RWPE1 (cell line): ENCODE measurements at regions not wholly inside any gene's neighbourhood (a gene's known extent, or its start where the extent isn't known, plus 50 kb on each side); places are given as distances from the start of the nearest gene placed in this dataset.

Experiments used
- CTCF ChIA-PET: fragments of 350-600 bp; sonication (Branson Sonifier 250); formaldehyde crosslinking; extraction: SDS; loops from one replicate; lab custom pipeline; 2021; lab: Yijun Ruan, JAX
- POLR2A ChIA-PET: fragments of 400-600 bp; formaldehyde crosslinking; extraction: SDS; loops from one replicate; lab custom pipeline; 2020; ENCODE audit warnings: antibody characterized with exemption; ENCODE audit not compliant: low non-redundant PET; lab: Yijun Ruan, JAX
- DNase-seq: peaks from one replicate; pipeline ENCODE4 v3.0.0; 2012; ENCODE audit warnings: low spot score
- H3K27ac ChIP-seq: fragments of 450-650 bp; 2 replicates; pipeline ENCODE4 v1.5.1; 2017
- TF ChIP-seq, protein P1 (sequence below): fragments of 450-650 bp; conservative IDR thresholded peaks from 2 replicates; pipeline ENCODE4 v1.5.1; 2017; ENCODE audit warnings: low read depth, mild to moderate bottlenecking

DNA sequence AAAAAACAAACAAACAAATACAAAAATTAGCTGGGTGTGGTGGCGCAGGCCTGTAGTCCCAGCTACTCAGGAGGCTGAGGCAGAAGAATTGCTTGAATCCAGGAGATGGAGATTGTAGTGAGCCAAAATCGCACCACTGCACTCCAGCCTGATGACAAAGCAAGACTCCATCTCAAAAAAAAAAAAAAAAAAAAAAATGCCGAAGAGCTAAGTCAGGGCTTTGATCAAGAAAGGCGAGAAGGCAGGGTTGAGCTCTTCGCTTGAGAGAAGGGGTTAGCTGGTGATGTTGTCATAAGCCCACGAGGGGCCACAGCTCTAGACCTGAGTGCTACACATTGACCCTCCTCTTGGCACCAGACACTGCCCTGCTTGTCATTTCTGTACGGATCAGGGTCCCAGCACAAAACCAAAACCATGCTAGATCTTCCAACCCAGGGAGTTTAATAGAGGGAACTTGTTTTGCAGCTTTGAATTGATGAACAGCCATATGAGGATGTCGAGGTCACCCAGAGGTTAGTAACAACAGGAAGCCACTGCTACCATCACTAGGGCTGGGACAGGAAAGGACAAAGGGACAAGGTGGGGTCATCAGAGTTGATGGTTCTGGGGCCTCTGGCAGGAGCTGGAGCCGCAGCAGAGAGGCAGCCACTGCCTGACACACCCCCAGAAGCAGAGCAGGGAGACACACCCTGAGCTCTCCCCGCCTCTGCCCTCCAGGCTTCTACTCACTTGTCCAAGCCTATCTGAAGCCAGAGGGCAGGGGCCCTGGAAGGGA lies 122.7 kb downstream of the SNX5 start:
- no peak for DNase-seq
- no peak overlapping the region for H3K27ac ChIP-seq
- ChIA-PET POLR2A (no interaction called here), CTCF (no interaction called here)
- TF ChIP-seq, protein P1, sequence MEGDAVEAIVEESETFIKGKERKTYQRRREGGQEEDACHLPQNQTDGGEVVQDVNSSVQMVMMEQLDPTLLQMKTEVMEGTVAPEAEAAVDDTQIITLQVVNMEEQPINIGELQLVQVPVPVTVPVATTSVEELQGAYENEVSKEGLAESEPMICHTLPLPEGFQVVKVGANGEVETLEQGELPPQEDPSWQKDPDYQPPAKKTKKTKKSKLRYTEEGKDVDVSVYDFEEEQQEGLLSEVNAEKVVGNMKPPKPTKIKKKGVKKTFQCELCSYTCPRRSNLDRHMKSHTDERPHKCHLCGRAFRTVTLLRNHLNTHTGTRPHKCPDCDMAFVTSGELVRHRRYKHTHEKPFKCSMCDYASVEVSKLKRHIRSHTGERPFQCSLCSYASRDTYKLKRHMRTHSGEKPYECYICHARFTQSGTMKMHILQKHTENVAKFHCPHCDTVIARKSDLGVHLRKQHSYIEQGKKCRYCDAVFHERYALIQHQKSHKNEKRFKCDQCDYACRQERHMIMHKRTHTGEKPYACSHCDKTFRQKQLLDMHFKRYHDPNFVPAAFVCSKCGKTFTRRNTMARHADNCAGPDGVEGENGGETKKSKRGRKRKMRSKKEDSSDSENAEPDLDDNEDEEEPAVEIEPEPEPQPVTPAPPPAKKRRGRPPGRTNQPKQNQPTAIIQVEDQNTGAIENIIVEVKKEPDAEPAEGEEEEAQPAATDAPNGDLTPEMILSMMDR, result no peak

DNA sequence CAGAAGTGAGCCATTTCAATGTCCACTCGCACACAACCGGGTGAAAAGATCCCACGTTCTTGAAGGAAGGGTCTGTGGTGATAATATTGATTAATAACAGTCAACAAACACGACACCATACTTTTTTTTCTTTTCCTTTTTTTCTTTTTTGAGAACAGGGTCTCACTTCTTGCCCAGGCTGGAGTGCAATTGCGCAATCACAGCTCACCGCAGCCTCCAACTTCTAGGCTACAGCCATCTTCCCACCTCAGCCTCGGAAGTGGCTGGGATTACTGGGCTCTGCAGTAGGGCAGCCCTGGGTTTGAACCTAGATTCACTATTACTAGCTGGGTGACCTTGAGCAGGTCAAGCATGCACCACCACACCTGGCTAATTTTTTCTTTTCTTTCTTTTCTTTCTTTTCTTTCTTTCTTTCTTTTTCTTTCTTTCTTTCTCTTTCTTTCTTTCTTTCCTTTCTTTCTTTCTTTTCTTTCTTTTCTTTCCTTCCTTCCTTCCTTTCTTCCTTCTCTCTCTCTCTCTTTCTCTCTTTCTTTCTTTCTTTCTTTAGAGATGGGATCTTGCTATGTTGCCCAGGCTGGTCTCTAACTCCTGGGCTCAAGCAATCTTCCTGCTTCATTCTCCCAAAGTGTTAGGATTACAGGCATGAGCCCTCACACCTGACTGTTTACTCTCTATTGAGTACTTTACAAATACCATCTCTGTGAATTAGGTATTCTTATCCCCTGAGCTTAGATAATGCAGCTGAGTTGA lies 123.9 kb downstream of the SNX5 start:
- TF ChIP-seq, protein P1, result no peak
- POLR2A ChIA-PET, result no interaction called here

DNA sequence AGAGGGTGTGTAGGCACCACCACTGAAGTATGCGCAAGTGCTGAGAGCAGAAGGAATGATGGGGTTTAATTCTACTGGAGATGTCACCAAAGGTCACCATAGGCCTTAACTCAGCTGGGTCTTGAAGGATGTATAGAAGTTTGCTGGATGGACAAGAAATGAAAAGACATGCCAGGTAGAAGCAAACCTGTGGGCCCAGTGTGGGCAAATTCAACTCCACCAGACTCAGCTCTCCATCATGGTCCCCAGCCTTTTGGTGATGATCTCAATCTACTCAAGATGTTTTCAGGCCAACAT lies 124.5 kb downstream of the SNX5 start:
- CTCF ChIA-PET, result interaction anchor here (0.7 kb wide), 1 partner anchor 164 kb away, joined by 3 read pairs; no protein-coding TSS in a partner anchor
- peak overlapping the region; percentile 89 for H3K27ac ChIP-seq
- no peak for DNase-seq
- TF ChIP-seq, protein P1, result no peak
- POLR2A ChIA-PET, result no interaction called here

More for the DNA sequence above, 123.9 kb downstream of the SNX5 start:
- no peak overlapping the region for H3K27ac ChIP-seq
- no peak for DNase-seq
- CTCF ChIA-PET, result no interaction called here

DNA sequence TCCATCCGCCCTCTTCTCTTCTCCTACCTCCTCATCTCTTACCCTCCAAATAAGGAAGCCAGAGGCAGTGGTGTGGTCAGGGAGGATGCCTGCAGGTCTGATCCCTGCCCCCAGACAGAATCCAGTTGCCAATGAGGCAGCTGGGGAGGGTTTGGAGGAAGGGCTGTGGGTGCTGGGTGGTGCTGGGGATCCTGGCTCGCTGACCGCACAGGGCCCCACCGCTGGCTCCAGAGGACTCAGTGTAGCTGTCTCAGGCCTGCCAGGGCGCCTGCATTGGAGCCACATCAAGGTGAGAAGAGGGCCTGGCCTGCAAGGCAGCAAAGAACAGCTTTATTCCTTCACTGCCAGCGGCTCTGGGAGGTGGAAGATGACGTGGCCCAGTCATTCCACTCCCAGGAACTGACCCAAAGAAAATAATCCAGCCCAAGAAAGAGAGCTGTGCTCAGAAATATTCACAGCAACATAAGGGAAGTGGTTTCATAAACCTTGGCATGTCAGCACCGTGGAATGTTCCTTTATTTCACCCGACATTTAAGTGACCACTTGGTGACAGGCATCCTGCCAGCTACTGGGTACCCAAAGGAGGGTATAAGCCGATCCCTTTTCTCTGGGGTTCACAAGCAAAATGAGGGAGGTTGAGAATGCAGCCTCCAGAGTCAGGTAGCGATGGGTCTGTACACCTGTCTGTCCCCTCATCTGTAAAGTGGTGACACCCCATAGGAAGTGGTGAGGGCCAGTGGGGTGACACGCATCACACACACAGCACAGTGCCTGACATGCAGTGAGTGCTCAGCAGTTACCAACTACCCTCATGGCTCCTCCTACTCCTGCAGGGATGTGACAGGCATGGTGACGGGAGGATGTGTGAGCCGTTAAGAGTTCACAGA lies 125.1 kb downstream of the SNX5 start:
- TF ChIP-seq, protein P1, result no peak
- peak; percentile 72 for DNase-seq
- CTCF ChIA-PET, result interaction anchor here (0.7 kb wide), 3 partner anchors 163 to 1861 kb away, joined by 3 to 6 read pairs (median 3); no protein-coding TSS in a partner anchor
- H3K27ac ChIP-seq, result peak overlapping the region; percentile 89
- POLR2A ChIA-PET, result interaction anchor here (0.6 kb wide), 1 partner anchor 125 kb away, joined by 3 read pairs; the partner anchor contains the start of gene SNX5

DNA sequence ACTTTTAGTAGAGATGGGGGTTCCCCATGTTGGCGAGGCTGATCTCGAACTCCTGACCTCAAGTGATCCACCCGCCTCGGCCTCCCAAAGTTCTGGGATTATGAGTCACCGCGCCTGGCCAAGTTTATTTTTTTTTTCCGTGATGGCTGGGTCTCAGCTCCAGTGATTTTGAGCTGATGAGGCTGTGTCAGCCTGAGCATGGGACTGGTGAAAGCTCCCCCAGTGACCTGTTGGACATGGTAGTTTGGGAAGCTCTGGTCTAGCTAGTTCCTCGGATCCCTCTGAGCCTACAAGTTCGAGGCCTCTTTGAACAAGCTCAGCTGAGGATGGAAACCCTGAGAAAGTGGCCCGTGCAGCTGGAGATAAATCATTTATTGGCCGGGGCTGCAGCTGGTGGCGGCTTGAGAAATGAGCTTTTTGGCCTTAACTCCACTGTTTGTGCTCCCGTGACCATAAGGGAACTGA lies 126.8 kb downstream of the SNX5 start:
- no peak for DNase-seq
- ChIA-PET POLR2A (no interaction called here), CTCF (no interaction called here)
- TF ChIP-seq, protein P1, result no peak
- H3K27ac ChIP-seq, result no peak overlapping the region

DNA sequence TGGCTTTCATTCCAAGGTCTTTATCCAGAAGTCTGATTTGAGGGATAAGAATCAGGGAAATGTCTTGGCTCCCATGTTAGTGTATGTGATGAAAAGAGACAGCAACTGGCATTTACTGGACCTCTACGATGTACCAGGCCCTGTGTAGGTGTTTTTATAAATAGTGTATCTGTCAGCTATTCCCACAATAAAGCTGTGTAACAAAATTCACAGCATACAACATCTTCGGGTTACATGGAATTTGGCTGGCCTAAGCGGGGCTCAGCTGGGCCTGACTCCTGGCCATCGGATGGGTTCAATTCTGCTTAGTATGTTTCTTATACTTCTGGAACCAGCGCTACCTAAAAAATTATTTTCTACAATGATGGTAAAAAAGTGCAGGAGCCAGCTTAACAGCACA lies 128.2 kb downstream of the SNX5 start:
- POLR2A ChIA-PET, result no interaction called here
- no peak for DNase-seq
- CTCF ChIA-PET, result interaction anchor here (0.6 kb wide), 1 partner anchor 419 kb away, joined by 3 read pairs; no protein-coding TSS in a partner anchor
- TF ChIP-seq, protein P1, result no peak
- no peak overlapping the region for H3K27ac ChIP-seq
